Germinal center (tissue), 1 donor: ENCODE measurements at regions not wholly inside any gene's neighbourhood (a gene's known extent, or its start where the extent isn't known, plus 50 kb on each side); places are given as distances from the start of the nearest gene placed in this dataset.

Source experiments
- DNase-seq: peaks from one replicate; pipeline ENCODE4 v3.0.0; 2012; ENCODE audit warnings: mixed read lengths, low spot score

DNA sequence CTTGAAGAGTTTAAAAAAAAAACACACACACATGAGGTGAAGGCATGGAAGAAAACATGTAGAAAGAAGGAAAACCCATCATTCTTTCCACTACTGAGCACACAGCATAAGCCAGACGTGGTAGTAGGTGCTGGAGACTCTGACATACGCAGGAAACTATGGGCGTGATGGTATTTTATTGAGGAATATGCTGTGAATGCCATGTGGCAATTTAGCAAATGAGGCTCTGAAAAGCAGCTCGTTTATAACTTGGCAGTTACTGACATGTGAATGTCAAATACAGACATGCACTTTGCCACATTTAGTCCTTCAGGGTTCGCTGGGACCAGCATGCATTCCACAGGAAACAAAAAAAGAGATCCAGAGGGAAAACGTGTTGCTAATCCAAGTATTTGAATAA is 74.3 kb upstream of the IFNAR2 start:
- DNase-seq: no peak

DNA sequence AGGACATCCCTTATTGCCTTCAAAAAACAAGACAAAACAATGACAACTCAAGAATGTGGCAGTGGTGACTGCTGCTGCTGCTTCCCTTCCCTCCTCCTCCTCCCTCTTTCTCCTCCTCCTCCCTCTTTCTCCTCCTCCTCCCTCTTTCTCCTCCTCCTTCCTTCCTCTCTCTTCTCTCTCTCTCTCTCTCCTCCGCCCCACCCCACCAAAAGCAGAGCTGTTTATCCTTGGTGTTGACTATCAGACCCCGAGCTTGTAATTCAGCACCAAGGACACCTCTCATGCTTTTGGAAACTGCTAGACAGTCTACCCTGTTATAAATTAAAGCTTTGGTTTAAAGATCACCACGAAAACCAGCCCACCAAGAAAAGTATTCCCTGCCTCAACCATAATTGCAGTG is 72.4 kb upstream of the IFNAR2 start:
- no peak for DNase-seq

DNA sequence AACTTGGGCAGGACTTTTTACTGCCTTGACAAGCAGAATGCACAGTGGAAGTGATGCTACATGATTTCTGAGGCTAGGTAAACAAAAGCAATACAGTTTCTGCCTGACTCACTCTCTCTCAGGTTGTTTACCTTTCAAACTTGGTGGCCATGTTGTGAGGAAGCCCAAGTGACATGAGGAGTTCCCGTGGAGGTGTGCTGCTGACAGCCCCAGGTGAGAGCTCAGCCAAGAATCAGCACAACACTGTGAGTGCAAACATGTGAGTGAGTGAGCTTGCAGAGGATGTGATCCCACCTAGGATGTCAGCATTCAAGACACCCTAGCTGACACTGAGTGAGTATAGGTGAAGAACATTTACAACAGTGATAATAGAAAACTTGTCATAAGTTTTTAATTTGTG is 71.1 kb upstream of the IFNAR2 start:
- DNase-seq: no peak

DNA sequence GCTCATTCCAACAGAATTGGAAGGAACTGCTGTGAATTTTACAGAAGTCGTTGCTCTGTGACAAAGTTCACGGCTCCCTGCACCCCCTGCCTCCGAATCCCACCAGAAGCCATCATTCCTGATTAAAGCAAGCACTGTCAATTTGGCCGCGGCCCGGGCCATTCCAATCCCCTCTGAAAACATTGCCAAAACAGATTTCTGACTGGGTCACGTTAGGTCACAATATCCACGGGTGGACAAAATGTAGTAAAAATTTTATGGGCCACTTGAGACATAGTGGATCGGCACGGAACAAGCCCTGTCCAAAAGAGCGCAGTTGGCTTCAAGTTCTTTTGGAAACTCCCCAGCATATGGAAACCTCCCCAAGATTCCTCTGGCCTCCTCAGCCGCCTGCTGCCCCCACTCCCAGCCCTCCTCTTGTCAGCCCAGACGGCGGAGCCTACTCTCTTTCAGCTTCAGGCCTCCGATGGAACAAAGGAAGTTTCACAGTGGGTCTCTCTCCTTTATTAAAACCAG is 67.2 kb upstream of the IFNAR2 start:
- no peak for DNase-seq

DNA sequence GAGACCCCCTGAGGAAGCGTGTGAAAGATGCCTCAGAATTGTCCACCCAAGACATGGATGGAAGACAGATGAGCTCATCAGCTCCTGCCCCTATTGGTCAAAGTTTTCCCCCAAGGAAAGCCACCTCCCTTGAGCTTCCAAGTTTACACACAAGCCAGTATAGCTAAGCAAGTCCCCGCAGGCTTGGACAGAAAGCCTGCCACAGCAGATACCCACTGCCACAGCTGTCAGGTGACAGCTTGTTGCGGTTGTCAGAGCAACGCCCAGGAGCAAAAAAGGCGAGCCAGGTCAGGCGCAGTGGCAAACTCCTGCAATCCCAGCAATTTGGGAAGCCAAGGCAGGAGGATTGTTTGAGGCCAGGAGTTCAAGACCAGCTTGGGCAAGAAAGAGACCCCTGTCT is 60.9 kb upstream of the IFNAR2 start:
- DNase-seq: no peak

DNA sequence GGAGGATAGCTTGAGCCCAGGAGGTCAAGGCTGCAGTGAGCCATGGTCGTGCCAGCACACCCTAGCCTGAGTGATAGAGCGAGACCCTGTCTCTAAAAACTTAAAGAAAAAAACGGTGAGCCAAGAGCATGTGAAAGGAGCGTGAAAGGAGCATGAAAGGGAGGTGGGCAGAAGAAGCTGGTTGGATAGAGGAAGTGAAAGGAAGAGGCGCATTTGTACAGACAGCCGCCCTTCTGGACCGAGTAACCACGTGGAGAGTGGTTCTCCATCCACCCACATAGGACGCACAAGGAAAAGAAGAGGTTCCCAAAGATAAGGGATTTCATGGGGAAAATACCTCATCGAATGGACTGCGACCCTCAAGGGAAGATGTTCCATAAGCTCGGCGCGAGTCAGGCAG is 60.4 kb upstream of the IFNAR2 start:
- DNase-seq: peak; percentile 31

DNA sequence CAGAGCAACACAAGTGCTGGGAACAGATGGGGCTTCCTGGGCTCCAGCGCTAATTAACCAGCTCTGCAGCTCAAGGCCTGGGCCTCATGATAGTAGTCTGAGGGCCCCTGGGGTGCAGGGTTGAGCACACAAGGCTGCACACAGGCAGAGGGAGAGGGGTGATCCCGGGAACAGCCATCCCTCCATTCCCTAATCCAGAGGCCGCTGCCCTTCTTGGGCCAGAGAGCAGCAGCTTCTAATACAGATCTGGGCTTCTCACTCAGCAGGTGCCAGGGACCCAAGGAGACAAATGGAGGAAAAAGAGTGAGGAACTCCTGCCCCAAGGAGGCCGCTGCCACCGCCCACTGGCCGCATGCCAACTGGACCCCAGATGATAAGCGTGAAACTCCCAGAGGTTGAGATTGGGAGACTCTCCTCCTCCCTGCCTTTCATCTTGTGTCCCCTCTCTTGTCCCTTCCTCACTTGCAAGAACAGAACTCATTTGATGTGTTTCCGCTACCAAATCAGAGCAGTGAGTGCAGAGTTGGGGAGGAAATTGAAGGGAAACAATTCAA is 58.0 kb upstream of the IFNAR2 start:
- DNase-seq: no peak

DNA sequence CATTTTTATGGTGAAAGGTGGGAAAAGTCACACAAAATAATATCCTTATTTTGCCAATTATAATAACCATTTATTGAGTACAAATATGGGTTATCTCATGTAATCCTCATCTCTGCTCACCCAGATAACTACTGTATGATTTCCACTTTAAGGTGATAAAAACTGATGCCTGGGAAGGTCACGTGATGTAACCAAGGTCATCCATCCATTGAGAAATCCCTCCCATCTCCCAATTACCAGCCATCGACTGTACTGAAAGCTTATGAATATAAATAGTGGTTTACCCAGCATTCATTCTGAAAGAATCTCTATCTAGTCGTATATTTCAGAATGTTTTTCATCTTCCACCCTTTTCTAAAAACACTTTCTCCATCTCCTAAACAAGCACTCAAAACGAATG is 55.0 kb upstream of the IFNAR2 start:
- DNase-seq: no peak
